Vagina (tissue), 2 donors: ENCODE measurements at regions not wholly inside any gene's neighbourhood (a gene's known extent, or its start where the extent isn't known, plus 50 kb on each side); places are given as distances from the start of the nearest gene placed in this dataset.
"Not testable (repeated sequence)": the region's sequence is repeated elsewhere in the genome, so short reads cannot be mapped to it uniquely, and the experiment has no call there.

Experiments
- POLR2AphosphoS5 ChIP-seq, 2 donors: sonication (generic); formaldehyde crosslinking; IDR thresholded peaks; one replicate each; pipeline ENCODE4 v1.9.0; 2017; ENCODE audit warnings: antibody characterized with exemption in 2 of 2, mild to moderate bottlenecking in 2 of 2, low read depth in 1 of 2; ENCODE audit not compliant: insufficient read depth in 1 of 2
- TF ChIP-seq, protein P1 (sequence below), 3 experiments: fragments of 450-650 bp in 2 of 3; fragments of 200-600 bp in 1 of 3; sonication (generic) in 1 of 3; IDR thresholded peaks; one replicate each; pipeline ENCODE4 v1.5.1; 2017 to 2019; ENCODE audit warnings: antibody characterized with exemption in 3 of 3, mild to moderate bottlenecking in 2 of 3, moderate library complexity in 2 of 3

DNA sequence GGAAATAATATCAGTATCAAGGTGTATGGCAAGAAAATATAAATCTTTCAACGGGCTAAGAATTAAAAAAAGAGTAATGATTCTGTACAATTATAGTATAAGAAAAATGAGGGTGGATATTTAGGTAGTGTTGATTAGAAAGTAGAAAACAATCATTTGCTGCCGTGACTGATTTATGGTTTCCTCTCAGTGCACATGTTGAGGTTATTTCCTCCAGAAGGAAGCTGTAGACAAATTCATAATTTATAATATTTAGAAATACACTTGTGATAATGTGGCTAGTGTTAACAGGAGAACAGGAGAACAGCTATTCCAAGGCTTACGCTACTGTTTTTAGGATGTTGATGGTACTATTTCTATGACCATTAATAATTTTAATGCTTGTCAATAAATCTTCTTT lies 153.4 kb downstream of the GOLGA6L6 start:
- TF ChIP-seq, protein P1, sequence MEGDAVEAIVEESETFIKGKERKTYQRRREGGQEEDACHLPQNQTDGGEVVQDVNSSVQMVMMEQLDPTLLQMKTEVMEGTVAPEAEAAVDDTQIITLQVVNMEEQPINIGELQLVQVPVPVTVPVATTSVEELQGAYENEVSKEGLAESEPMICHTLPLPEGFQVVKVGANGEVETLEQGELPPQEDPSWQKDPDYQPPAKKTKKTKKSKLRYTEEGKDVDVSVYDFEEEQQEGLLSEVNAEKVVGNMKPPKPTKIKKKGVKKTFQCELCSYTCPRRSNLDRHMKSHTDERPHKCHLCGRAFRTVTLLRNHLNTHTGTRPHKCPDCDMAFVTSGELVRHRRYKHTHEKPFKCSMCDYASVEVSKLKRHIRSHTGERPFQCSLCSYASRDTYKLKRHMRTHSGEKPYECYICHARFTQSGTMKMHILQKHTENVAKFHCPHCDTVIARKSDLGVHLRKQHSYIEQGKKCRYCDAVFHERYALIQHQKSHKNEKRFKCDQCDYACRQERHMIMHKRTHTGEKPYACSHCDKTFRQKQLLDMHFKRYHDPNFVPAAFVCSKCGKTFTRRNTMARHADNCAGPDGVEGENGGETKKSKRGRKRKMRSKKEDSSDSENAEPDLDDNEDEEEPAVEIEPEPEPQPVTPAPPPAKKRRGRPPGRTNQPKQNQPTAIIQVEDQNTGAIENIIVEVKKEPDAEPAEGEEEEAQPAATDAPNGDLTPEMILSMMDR (IDR thresholded peaks at IDR 0.05): not testable (repeated sequence)
- TF ChIP-seq POLR2AphosphoS5 (IDR thresholded peaks at IDR 0.05; ENCODE audit: insufficient read depth in 1 of 2, low read depth in 1 of 2): not testable (repeated sequence)
